Dendritic cell treated with granulocyte-macrophage colony-stimulating factor and Interleukin-4, amounts not matched to agents 40 ng/mL and 50 ng/mL, for 4 days (primary cell): ENCODE measurements at regions not wholly inside any gene's neighbourhood (a gene's known extent, or its start where the extent isn't known, plus 50 kb on each side); places are given as distances from the start of the nearest gene placed in this dataset.

ENCODE experiments used
- H3K27ac Mint-ChIP-seq: one replicate; pipeline ENCODE4 v1.8.0; 2022; ENCODE audit warnings: mild to moderate bottlenecking, mixed read lengths
- H3K27me3 Mint-ChIP-seq: one replicate; pipeline ENCODE4 v1.8.0; 2022; ENCODE audit warnings: mild to moderate bottlenecking, mixed read lengths
- H3K36me3 Mint-ChIP-seq: one replicate; pipeline ENCODE4 v1.8.0; 2022; ENCODE audit warnings: low read depth, mixed read lengths
- H3K4me1 Mint-ChIP-seq: one replicate; pipeline ENCODE4 v1.8.0; 2022; ENCODE audit warnings: low read depth, mixed read lengths
- H3K4me3 Mint-ChIP-seq: one replicate; pipeline ENCODE4 v1.8.0; 2022; ENCODE audit warnings: mild to moderate bottlenecking, moderate library complexity, mixed read lengths
- H3K9me3 Mint-ChIP-seq: one replicate; pipeline ENCODE4 v1.8.0; 2022; ENCODE audit warnings: mixed read lengths
- intact Hi-C: fragments of 100-400 bp; cut with micrococcal nuclease; formaldehyde crosslinking; loops from one replicate; pipeline ENCODE4 v1.15.0; 2022

- H3K27ac Mint-ChIP-seq: no peak overlapping the region
- intact Hi-C loops: no loop called here
- no peaks in the 10 kb centered on the region for H3K36me3 Mint-ChIP-seq
- H3K4me1 Mint-ChIP-seq: no peaks in the 10 kb centered on the region
- no peak overlapping the region for H3K4me3 Mint-ChIP-seq
- no peaks in the 10 kb centered on the region for H3K27me3 Mint-ChIP-seq
- peaks cover 12% of the 10 kb centered on the region for H3K9me3 Mint-ChIP-seq
These were observed 825.5 kb downstream of the BCL11B start for GRCh38 chr14:98446508-98446907.

- no peak overlapping the region for H3K4me3 Mint-ChIP-seq
- intact Hi-C loops: no loop called here
- peaks cover 38% of the 10 kb centered on the region for H3K9me3 Mint-ChIP-seq
- H3K27me3 Mint-ChIP-seq: no peaks in the 10 kb centered on the region
- no peaks in the 10 kb centered on the region for H3K4me1 Mint-ChIP-seq
- H3K36me3 Mint-ChIP-seq: no peaks in the 10 kb centered on the region
- no peak overlapping the region for H3K27ac Mint-ChIP-seq
These were observed 815.8 kb downstream of the BCL11B start for GRCh38 chr14:98456231-98456630.

GRCh38 chr14:98458702-98459101, 813.3 kb downstream of the BCL11B start:
- Mint-ChIP-seq H3K4me3 (no peak overlapping the region), H3K4me1 (no peaks in the 10 kb centered on the region), H3K36me3 (no peaks in the 10 kb centered on the region), H3K27me3 (no peaks in the 10 kb centered on the region), H3K9me3 (peaks cover 46% of the 10 kb centered on the region), H3K27ac (no peak overlapping the region)
- intact Hi-C loops: no loop called here

GRCh38 chr14:98462908-98463307, 809.1 kb downstream of the BCL11B start:
- no peak overlapping the region for H3K27ac Mint-ChIP-seq
- H3K36me3 Mint-ChIP-seq: no peaks in the 10 kb centered on the region
- peaks cover 43% of the 10 kb centered on the region for H3K9me3 Mint-ChIP-seq
- no peaks in the 10 kb centered on the region for H3K27me3 Mint-ChIP-seq
- no peaks in the 10 kb centered on the region for H3K4me1 Mint-ChIP-seq
- H3K4me3 Mint-ChIP-seq: no peak overlapping the region
- intact Hi-C loops: no loop called here

GRCh38 chr14:98466807-98467206, 805.2 kb downstream of the BCL11B start:
- no peaks in the 10 kb centered on the region for H3K27me3 Mint-ChIP-seq
- no peak overlapping the region for H3K4me3 Mint-ChIP-seq
- H3K36me3 Mint-ChIP-seq: no peaks in the 10 kb centered on the region
- H3K4me1 Mint-ChIP-seq: no peaks in the 10 kb centered on the region
- intact Hi-C loops: no loop called here
- peaks cover 42% of the 10 kb centered on the region for H3K9me3 Mint-ChIP-seq
- H3K27ac Mint-ChIP-seq: no peak overlapping the region

GRCh38 chr14:98470663-98471062, 801.3 kb downstream of the BCL11B start:
- intact Hi-C loops: no loop called here
- no peaks in the 10 kb centered on the region for H3K4me1 Mint-ChIP-seq
- H3K36me3 Mint-ChIP-seq: no peaks in the 10 kb centered on the region
- H3K27ac Mint-ChIP-seq: no peak overlapping the region
- H3K27me3 Mint-ChIP-seq: no peaks in the 10 kb centered on the region
- H3K4me3 Mint-ChIP-seq: no peak overlapping the region
- H3K9me3 Mint-ChIP-seq: peaks cover 33% of the 10 kb centered on the region

- Mint-ChIP-seq H3K4me1 (no peaks in the 10 kb centered on the region), H3K36me3 (no peaks in the 10 kb centered on the region), H3K4me3 (no peak overlapping the region), H3K9me3 (peaks cover 12% of the 10 kb centered on the region), H3K27ac (no peak overlapping the region), H3K27me3 (no peaks in the 10 kb centered on the region)
- intact Hi-C loops: no loop called here
These were observed 797.1 kb downstream of the BCL11B start for GRCh38 chr14:98474900-98475299.

GRCh38 chr14:98477935-98478334, 794.1 kb downstream of the BCL11B start:
- Mint-ChIP-seq H3K4me3 (no peak overlapping the region), H3K27me3 (no peaks in the 10 kb centered on the region), H3K9me3 (peaks cover 12% of the 10 kb centered on the region), H3K36me3 (no peaks in the 10 kb centered on the region), H3K27ac (no peak overlapping the region), H3K4me1 (no peaks in the 10 kb centered on the region)
- intact Hi-C loops: no loop called here

GRCh38 chr14:98489115-98489514, 782.9 kb downstream of the BCL11B start:
- Mint-ChIP-seq H3K9me3 (peaks cover 14% of the 10 kb centered on the region), H3K36me3 (no peaks in the 10 kb centered on the region), H3K27ac (no peak overlapping the region), H3K4me3 (no peak overlapping the region), H3K4me1 (no peaks in the 10 kb centered on the region), H3K27me3 (no peaks in the 10 kb centered on the region)
- intact Hi-C loops: no loop called here

- Mint-ChIP-seq H3K4me3 (no peak overlapping the region), H3K9me3 (peaks cover 19% of the 10 kb centered on the region), H3K4me1 (no peaks in the 10 kb centered on the region), H3K27me3 (no peaks in the 10 kb centered on the region), H3K27ac (no peak overlapping the region), H3K36me3 (no peaks in the 10 kb centered on the region)
- intact Hi-C loops: no loop called here
These were observed 777.4 kb downstream of the BCL11B start for GRCh38 chr14:98494582-98494981.

- intact Hi-C loops: no loop called here
- Mint-ChIP-seq H3K27me3 (no peaks in the 10 kb centered on the region), H3K36me3 (no peaks in the 10 kb centered on the region), H3K27ac (no peak overlapping the region), H3K4me1 (no peaks in the 10 kb centered on the region), H3K4me3 (no peak overlapping the region), H3K9me3 (peaks cover 38% of the 10 kb centered on the region)
These were observed 773.7 kb downstream of the BCL11B start for GRCh38 chr14:98498019-98498885.

GRCh38 chr14:98501335-98501734, 770.7 kb downstream of the BCL11B start:
- intact Hi-C loops: no loop called here
- Mint-ChIP-seq H3K9me3 (peaks cover 40% of the 10 kb centered on the region), H3K4me1 (no peaks in the 10 kb centered on the region), H3K4me3 (no peak overlapping the region), H3K27ac (no peak overlapping the region), H3K27me3 (peaks cover 2% of the 10 kb centered on the region), H3K36me3 (no peaks in the 10 kb centered on the region)

- H3K4me1 Mint-ChIP-seq: no peaks in the 10 kb centered on the region
These were observed 770.2 kb downstream of the BCL11B start for GRCh38 chr14:98501836-98502235.

GRCh38 chr14:98503086-98503815, 768.7 kb downstream of the BCL11B start:
- H3K4me1 Mint-ChIP-seq: no peaks in the 10 kb centered on the region
- H3K27ac Mint-ChIP-seq: no peak overlapping the region
- no peak overlapping the region for H3K4me3 Mint-ChIP-seq
- intact Hi-C loops: no loop called here
- H3K27me3 Mint-ChIP-seq: peaks cover 2% of the 10 kb centered on the region
- peaks cover 30% of the 10 kb centered on the region for H3K9me3 Mint-ChIP-seq
- H3K36me3 Mint-ChIP-seq: no peaks in the 10 kb centered on the region

More at GRCh38 chr14:98501836-98502235, 770.2 kb downstream of the BCL11B start:
- Mint-ChIP-seq H3K27ac (no peak overlapping the region), H3K36me3 (no peaks in the 10 kb centered on the region), H3K4me3 (no peak overlapping the region), H3K9me3 (peaks cover 35% of the 10 kb centered on the region), H3K27me3 (peaks cover 2% of the 10 kb centered on the region)
- intact Hi-C loops: no loop called here
